GM18499 (cell line): ENCODE measurements at regions not wholly inside any gene's neighbourhood (a gene's known extent, or its start where the extent isn't known, plus 50 kb on each side); places are given as distances from the start of the nearest gene placed in this dataset.

Source experiments
- ATAC-seq: cut with Tn5 transposase; IDR thresholded peaks from one replicate; pipeline ENCODE4 v1.9.1; 2021; ENCODE audit warnings: moderate number of reproducible peaks; ENCODE audit not compliant: insufficient read depth, unreplicated experiment

- ATAC-seq: no peak
Observed at GRCh38 chr1:110816945-110817344, 56.0 kb upstream of the CD53 start.

- ATAC-seq: no peak
Observed at GRCh38 chr1:110811529-110811928, 61.4 kb upstream of the CD53 start.

- no peak for ATAC-seq
Observed at GRCh38 chr1:110800079-110800478, 72.9 kb upstream of the CD53 start.

GRCh38 chr1:110798691-110799256 lies 74.2 kb upstream of the CD53 start:
- no peak for ATAC-seq

- ATAC-seq: no peak
Observed at GRCh38 chr1:110788673-110789072, 84.3 kb upstream of the CD53 start.

- ATAC-seq: peak; percentile 50
Observed at GRCh38 chr1:110787328-110788071, 85.4 kb upstream of the CD53 start.

- peak; percentile 11 for ATAC-seq
Observed at GRCh38 chr1:110786802-110787327, 86.1 kb upstream of the CD53 start.

- no peak for ATAC-seq
Observed at GRCh38 chr1:110785612-110786011, 87.3 kb upstream of the CD53 start.

GRCh38 chr1:110785055-110785454 lies 87.9 kb upstream of the CD53 start:
- ATAC-seq: no peak

GRCh38 chr1:110783292-110783918 lies 89.5 kb upstream of the CD53 start:
- no peak for ATAC-seq

GRCh38 chr1:110781525-110781924 lies 91.4 kb upstream of the CD53 start:
- no peak for ATAC-seq

- no peak for ATAC-seq
Observed at GRCh38 chr1:110780600-110781484, 92.1 kb upstream of the CD53 start.

GRCh38 chr1:110779636-110780035 lies 93.3 kb upstream of the CD53 start:
- ATAC-seq: no peak

- no peak for ATAC-seq
Observed at GRCh38 chr1:110778821-110779220, 94.1 kb upstream of the CD53 start.

GRCh38 chr1:110777228-110777627 lies 95.7 kb upstream of the CD53 start:
- no peak for ATAC-seq

GRCh38 chr1:110774398-110774797 lies 98.5 kb upstream of the CD53 start:
- no peak for ATAC-seq

GRCh38 chr1:110773813-110774212 lies 99.1 kb upstream of the KCNA3 start:
- no peak for ATAC-seq

GRCh38 chr1:110771245-110772022 lies 96.7 kb upstream of the KCNA3 start:
- ATAC-seq: no peak

- no peak for ATAC-seq
Observed at GRCh38 chr1:110770832-110771231, 96.1 kb upstream of the KCNA3 start.

- no peak for ATAC-seq
Observed at GRCh38 chr1:110768605-110769004, 93.9 kb upstream of the KCNA3 start.
